Spleen (tissue), 7 donors: ENCODE measurements at regions not wholly inside any gene's neighbourhood (a gene's known extent, or its start where the extent isn't known, plus 50 kb on each side); places are given as distances from the start of the nearest gene placed in this dataset.

Experiments used
- CTCF ChIP-seq, 11 experiments: fragments of 200-600 bp in 7 of 11; fragments of 450-650 bp in 4 of 11; sonication (generic) in 4 of 11; IDR thresholded peaks in 8 of 11; conservative IDR thresholded peaks in 3 of 11; 1 replicate in 7 of 11; 2 replicates in 4 of 11; pipeline versions ENCODE4 v1.4.0 to v1.8.0; 2016 to 2021; ENCODE audit warnings: antibody characterized with exemption in 11 of 11, inconsistent platforms in 4 of 11, mild to moderate bottlenecking in 1 of 11
- POLR2A ChIP-seq, 3 donors: fragments of 450-650 bp; IDR thresholded peaks; one replicate each; pipeline ENCODE4 v1.5.1; 2017; ENCODE audit warnings: antibody characterized with exemption in 3 of 3, mild to moderate bottlenecking in 1 of 3
- POLR2AphosphoS5 ChIP-seq, 3 donors: sonication (generic); formaldehyde crosslinking; IDR thresholded peaks; one replicate each; pipeline ENCODE4 v1.5.1; 2017; ENCODE audit warnings: antibody characterized with exemption in 3 of 3
- donor health status: DM: no; HTN: no; CAD: no; lungs with moderate emphysema.
- donor health status: DM: no; HTN: no; CAD: no.
- donor health status: DM: no; HTN: no; CAD: no.

- TF ChIP-seq CTCF (IDR thresholded peaks at IDR 0.05 in 8 of 11, conservative IDR thresholded peaks at IDR 0.05 in 3 of 11) (no peak), POLR2A (IDR thresholded peaks at IDR 0.05) (no peak), POLR2AphosphoS5 (IDR thresholded peaks at IDR 0.05) (no peak)
Observed at GRCh38 chr5:40098313-40098712, 581.4 kb upstream of the PTGER4 start.
